CD4-positive, CD25-positive, alpha-beta regulatory T cell (primary cell): ENCODE measurements at regions not wholly inside any gene's neighbourhood (a gene's known extent, or its start where the extent isn't known, plus 50 kb on each side); places are given as distances from the start of the nearest gene placed in this dataset.
A peak's percentile ranks its signal among the peaks of the same experiment; 100 is the strongest.

ENCODE experiments used
- ATAC-seq, 2 donors: fragments of 150-1000 bp; cut with Tn5 transposase; one replicate each; pipeline ENCODE4 v1.10.0; 2021; ENCODE audit warnings: low read depth in 2 of 2, moderate number of reproducible peaks in 2 of 2, moderate library complexity in 1 of 2
- DNase-seq, 3 donors: peaks; one replicate each; pipeline versions ENCODE4 v3.0.0 to v3.0.0-alpha.2; 2012 to 2022; ENCODE audit warnings: mixed read lengths in 1 of 3
- H3K27ac ChIP-seq: one replicate; pipeline ENCODE4 v1.7.0; 2013; ENCODE audit warnings: mild to moderate bottlenecking, low read length; ENCODE audit not compliant: insufficient read depth, poor library complexity, severe bottlenecking
- H3K27me3 ChIP-seq: one replicate; pipeline ENCODE4 v1.7.0; 2013; ENCODE audit warnings: low read length; ENCODE audit not compliant: control insufficient read depth, insufficient read depth
- H3K36me3 ChIP-seq: one replicate; pipeline ENCODE4 v1.7.0; 2013; ENCODE audit warnings: mild to moderate bottlenecking, low read length, moderate library complexity; ENCODE audit not compliant: control insufficient read depth, insufficient read depth
- H3K4me1 ChIP-seq: 2 replicates; pipeline ENCODE4 v1.7.0; 2013; ENCODE audit warnings: mild to moderate bottlenecking, low read length; ENCODE audit not compliant: insufficient read depth, control insufficient read depth, poor library complexity, severe bottlenecking
- H3K4me3 ChIP-seq: one replicate; pipeline ENCODE4 v1.7.0; 2013; ENCODE audit warnings: low read depth, mild to moderate bottlenecking, low read length, moderate library complexity
- H3K9me3 ChIP-seq, 2 experiments: 1 replicate in 1 of 2; 2 replicates in 1 of 2; pipeline ENCODE4 v1.7.0; 2013; ENCODE audit warnings: low read length in 2 of 2, mild to moderate bottlenecking in 1 of 2, moderate library complexity in 1 of 2; ENCODE audit not compliant: control insufficient read depth in 2 of 2
- H3K27ac Mint-ChIP-seq, 3 donors: one replicate each; pipeline ENCODE4 v1.8.0; 2020 to 2022; ENCODE audit warnings: mild to moderate bottlenecking in 3 of 3, mixed read lengths in 3 of 3, moderate library complexity in 2 of 3
- H3K27me3 Mint-ChIP-seq: one replicate; pipeline ENCODE4 v1.8.0; 2022; ENCODE audit warnings: mild to moderate bottlenecking, mixed read lengths
- H3K36me3 Mint-ChIP-seq: one replicate; pipeline ENCODE4 v1.8.0; 2020; ENCODE audit warnings: mixed read lengths
- H3K4me1 Mint-ChIP-seq, 4 donors: one replicate each; pipeline ENCODE4 v1.8.0; 2020 to 2022; ENCODE audit warnings: mixed read lengths in 4 of 4, mild to moderate bottlenecking in 1 of 4
- H3K4me3 Mint-ChIP-seq, 4 donors: one replicate each; pipeline ENCODE4 v1.8.0; 2020 to 2022; ENCODE audit warnings: mild to moderate bottlenecking in 4 of 4, mixed read lengths in 4 of 4, moderate library complexity in 3 of 4
- H3K9me3 Mint-ChIP-seq, 7 donors: one replicate each; pipeline ENCODE4 v1.8.0; 2020 to 2022; ENCODE audit warnings: mixed read lengths in 7 of 7, mild to moderate bottlenecking in 3 of 7, moderate library complexity in 2 of 7

DNA sequence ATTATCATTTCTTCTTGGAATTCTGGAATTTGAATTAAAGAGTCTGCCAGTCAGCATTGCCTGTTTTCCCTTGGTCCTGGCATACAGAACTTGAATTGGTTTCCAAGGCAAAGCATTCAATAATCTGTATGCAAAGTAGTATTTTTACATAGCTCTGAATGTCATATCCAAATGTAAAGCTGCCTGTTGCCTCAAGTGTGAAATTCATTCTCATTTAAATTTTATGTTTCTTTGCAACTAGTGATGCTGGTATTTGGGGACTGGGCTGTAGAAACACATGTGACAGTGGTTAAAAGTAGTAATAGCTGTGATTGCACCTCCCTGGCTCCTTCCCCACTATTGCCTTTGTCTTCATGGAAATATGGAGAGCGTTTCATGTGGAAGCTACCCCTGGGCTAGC is 743.9 kb upstream of the GOLIM4 start:
- no peak for DNase-seq
- Histone ChIP-seq H3K9me3 (no peaks in the 10 kb centered on the region), H3K36me3 (no peaks in the 10 kb centered on the region), H3K27me3 (no peaks in the 10 kb centered on the region), H3K4me1 (no peaks in the 10 kb centered on the region), H3K4me3 (no peak overlapping the region), H3K27ac (no peak overlapping the region)
- Mint-ChIP-seq H3K9me3 (peaks cover 0 to 3% (median 1%) of the 10 kb centered on the region in 7 donors), H3K27me3 (no peaks in the 10 kb centered on the region), H3K4me3 (no peak overlapping the region), H3K27ac (no peak overlapping the region), H3K4me1 (no peaks in the 10 kb centered on the region), H3K36me3 (no peaks in the 10 kb centered on the region)
- ATAC-seq: no peak

DNA sequence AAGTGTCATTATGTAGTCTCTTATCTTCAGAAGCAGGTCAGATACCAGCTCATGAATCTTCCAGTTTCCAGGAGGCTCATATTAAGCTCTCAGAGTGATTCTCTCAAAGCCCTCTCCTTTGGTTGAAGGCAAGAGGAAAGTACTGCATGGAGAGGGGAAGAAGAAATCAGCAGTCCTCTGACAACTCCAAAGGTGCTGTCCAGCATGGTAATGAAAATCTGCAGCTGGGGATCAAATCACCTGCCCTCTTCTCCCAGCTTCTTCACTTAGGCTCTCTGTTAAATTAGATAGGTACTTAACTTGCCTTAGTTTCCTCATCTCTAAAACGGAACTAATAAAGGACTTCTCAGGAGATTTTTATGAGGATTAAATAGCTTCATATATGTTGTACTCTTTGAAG is 738.8 kb upstream of the GOLIM4 start:
- ATAC-seq (no peak), DNase-seq (no peak)
- no peak overlapping the region for H3K4me3 ChIP-seq
- Mint-ChIP-seq H3K27ac (no peak overlapping the region), H3K9me3 (peaks cover 0 to 4% (median 2%) of the 10 kb centered on the region in 7 donors), H3K36me3 (no peaks in the 10 kb centered on the region), H3K27me3 (no peaks in the 10 kb centered on the region), H3K4me3 (no peak overlapping the region), H3K4me1 (no peaks in the 10 kb centered on the region)
- H3K27me3 ChIP-seq: no peaks in the 10 kb centered on the region
- no peak overlapping the region for H3K27ac ChIP-seq
- no peaks in the 10 kb centered on the region for H3K36me3 ChIP-seq
- H3K9me3 ChIP-seq: no peaks in the 10 kb centered on the region
- H3K4me1 ChIP-seq: no peaks in the 10 kb centered on the region

DNA sequence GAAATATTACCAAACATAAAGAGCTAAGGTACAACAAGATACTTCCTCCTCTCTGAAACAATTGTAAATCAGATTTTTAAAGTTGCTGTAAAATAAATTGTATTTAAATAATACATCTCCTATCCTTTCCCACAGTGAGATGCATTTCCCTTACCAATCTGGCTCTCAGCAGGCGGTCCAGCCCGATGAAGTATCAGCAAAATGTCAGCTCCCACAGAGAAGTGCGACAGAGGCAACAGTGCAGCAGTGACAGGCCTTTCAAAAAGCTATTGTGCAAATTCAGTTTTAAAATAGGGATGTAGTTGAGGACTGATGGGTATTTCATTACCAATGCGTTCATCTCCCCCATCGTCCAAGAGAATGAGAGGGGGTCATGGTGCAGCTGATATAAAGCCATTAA is 733.2 kb upstream of the GOLIM4 start:
- H3K9me3 Mint-ChIP-seq: peaks cover 0 to 3% (median 0%) of the 10 kb centered on the region in 7 donors

GRCh38 chr3:168828536-168828935 is 732.8 kb upstream of the GOLIM4 start:
- ATAC-seq: no peak
- H3K4me1 ChIP-seq: no peaks in the 10 kb centered on the region
- H3K4me3 Mint-ChIP-seq: no peak overlapping the region
- H3K4me3 ChIP-seq: no peak overlapping the region
- no peaks in the 10 kb centered on the region for H3K9me3 ChIP-seq
- peaks cover 0 to 2% (median 0%) of the 10 kb centered on the region in 7 donors for H3K9me3 Mint-ChIP-seq
- H3K4me1 Mint-ChIP-seq: no peaks in the 10 kb centered on the region
- DNase-seq: no peak
- H3K36me3 ChIP-seq: no peaks in the 10 kb centered on the region
- H3K36me3 Mint-ChIP-seq: no peaks in the 10 kb centered on the region
- no peaks in the 10 kb centered on the region for H3K27me3 ChIP-seq
- no peak overlapping the region for H3K27ac Mint-ChIP-seq
- no peaks in the 10 kb centered on the region for H3K27me3 Mint-ChIP-seq
- no peak overlapping the region for H3K27ac ChIP-seq

More for the DNA sequence above, 733.2 kb upstream of the GOLIM4 start:
- Mint-ChIP-seq H3K27me3 (no peaks in the 10 kb centered on the region), H3K4me3 (no peak overlapping the region), H3K4me1 (no peaks in the 10 kb centered on the region), H3K27ac (peak overlapping the region in 1 of 3 donors; percentile 8), H3K36me3 (no peaks in the 10 kb centered on the region)
- Histone ChIP-seq H3K27me3 (no peaks in the 10 kb centered on the region), H3K4me3 (no peak overlapping the region), H3K36me3 (no peaks in the 10 kb centered on the region), H3K4me1 (no peaks in the 10 kb centered on the region), H3K27ac (no peak overlapping the region), H3K9me3 (no peaks in the 10 kb centered on the region)
- no peak for ATAC-seq
- no peak for DNase-seq

GRCh38 chr3:168828014-168828413 is 732.3 kb upstream of the GOLIM4 start:
- Histone ChIP-seq H3K4me1 (no peaks in the 10 kb centered on the region), H3K27ac (no peak overlapping the region), H3K36me3 (no peaks in the 10 kb centered on the region), H3K27me3 (no peaks in the 10 kb centered on the region), H3K4me3 (no peak overlapping the region), H3K9me3 (no peaks in the 10 kb centered on the region)
- no peaks in the 10 kb centered on the region for H3K27me3 Mint-ChIP-seq
- no peaks in the 10 kb centered on the region for H3K36me3 Mint-ChIP-seq
- peaks cover 0 to 2% (median 0%) of the 10 kb centered on the region in 7 donors for H3K9me3 Mint-ChIP-seq
- no peaks in the 10 kb centered on the region for H3K4me1 Mint-ChIP-seq
- no peak for DNase-seq
- H3K4me3 Mint-ChIP-seq: no peak overlapping the region
- ATAC-seq: no peak
- H3K27ac Mint-ChIP-seq: no peak overlapping the region

DNA sequence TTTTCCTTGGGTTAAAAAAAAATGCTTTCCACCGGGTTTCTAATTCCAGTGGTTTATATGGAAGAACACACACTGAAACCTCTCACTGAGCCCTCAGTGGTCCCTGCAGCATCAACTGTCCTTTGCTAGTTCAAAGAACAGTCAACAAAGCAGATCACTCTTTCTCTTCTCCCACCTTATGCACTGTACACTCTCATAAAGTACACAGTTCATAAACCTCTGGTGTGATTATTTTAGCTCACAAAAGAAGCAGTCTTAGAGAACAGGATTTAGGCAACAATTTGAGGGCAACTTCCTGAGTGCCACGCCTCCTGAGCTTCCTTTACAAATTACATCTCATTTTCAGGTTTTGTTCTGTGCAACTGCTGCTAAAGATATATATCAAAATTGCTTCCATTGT is 728.4 kb upstream of the GOLIM4 start:
- no peak for ATAC-seq
- no peak overlapping the region for H3K4me3 Mint-ChIP-seq
- no peaks in the 10 kb centered on the region for H3K4me1 ChIP-seq

DNA sequence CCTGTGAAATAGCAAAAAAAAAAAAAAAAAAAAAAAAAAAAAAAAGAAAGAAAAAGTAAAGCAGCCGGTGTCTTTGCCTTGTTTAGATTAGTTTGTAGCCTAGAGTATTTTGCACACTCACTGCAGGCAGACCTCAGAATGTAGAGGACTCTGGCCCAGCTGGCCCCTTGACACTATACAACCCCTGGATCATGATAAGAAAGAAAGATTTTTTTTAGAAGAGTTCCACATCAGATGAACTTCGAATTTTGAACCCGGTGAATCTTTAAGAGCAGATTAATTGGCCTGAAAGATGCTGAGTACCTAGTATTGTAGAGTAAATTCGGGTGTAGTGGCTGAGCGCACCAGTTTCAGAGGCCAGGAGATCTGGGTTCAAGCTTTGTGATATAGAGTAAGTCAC is 727.7 kb upstream of the GOLIM4 start:
- no peaks in the 10 kb centered on the region for H3K4me1 ChIP-seq
- no peak overlapping the region for H3K4me3 Mint-ChIP-seq

More for the DNA sequence above, 728.4 kb upstream of the GOLIM4 start:
- H3K4me1 Mint-ChIP-seq: no peaks in the 10 kb centered on the region
- no peak overlapping the region for H3K27ac Mint-ChIP-seq
- peaks cover 0 to 2% (median 0%) of the 10 kb centered on the region in 7 donors for H3K9me3 Mint-ChIP-seq
- H3K27me3 ChIP-seq: no peaks in the 10 kb centered on the region
- no peaks in the 10 kb centered on the region for H3K27me3 Mint-ChIP-seq
- no peak overlapping the region for H3K27ac ChIP-seq
- no peaks in the 10 kb centered on the region for H3K9me3 ChIP-seq
- no peaks in the 10 kb centered on the region for H3K36me3 ChIP-seq
- H3K4me3 ChIP-seq: no peak overlapping the region
- no peaks in the 10 kb centered on the region for H3K36me3 Mint-ChIP-seq
- no peak for DNase-seq

DNA sequence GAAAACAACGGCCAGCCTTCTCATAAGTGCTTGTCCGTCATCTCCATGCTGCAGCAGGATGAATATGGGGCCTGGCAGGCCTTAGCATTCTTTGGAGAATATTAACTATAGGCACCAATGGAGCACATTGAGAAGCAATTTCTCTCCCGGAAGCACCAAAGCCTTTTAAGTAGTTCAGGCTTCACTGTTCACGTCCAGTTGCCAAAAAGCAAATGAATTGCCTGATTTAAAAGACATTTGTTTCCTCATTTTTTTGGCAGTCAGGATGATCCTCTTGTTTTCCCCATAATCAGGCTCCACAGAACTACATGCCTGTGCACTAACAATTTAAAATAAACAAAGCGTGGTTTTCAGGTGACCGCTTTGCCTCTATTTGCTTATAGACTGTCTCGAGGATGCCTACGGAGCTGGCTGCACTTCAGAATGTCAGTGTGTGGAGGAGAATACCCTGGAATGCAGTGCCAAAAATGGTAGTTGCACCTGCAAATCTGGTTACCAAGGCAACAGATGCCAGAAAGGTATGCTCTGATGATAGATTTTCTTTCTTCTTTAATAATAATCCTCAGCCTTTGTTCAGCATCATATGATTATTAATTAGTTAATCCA is 725.2 kb upstream of the GOLIM4 start:
- H3K36me3 Mint-ChIP-seq: no peaks in the 10 kb centered on the region
- no peak overlapping the region for H3K4me3 Mint-ChIP-seq
- ATAC-seq (no peak), DNase-seq (no peak)
- Histone ChIP-seq H3K9me3 (no peaks in the 10 kb centered on the region), H3K36me3 (no peaks in the 10 kb centered on the region), H3K27ac (no peak overlapping the region), H3K4me1 (no peaks in the 10 kb centered on the region), H3K4me3 (no peak overlapping the region), H3K27me3 (no peaks in the 10 kb centered on the region)
- H3K27me3 Mint-ChIP-seq: no peaks in the 10 kb centered on the region
- no peaks in the 10 kb centered on the region for H3K4me1 Mint-ChIP-seq
- peaks cover 0 to 5% (median 2%) of the 10 kb centered on the region in 7 donors for H3K9me3 Mint-ChIP-seq
- no peak overlapping the region for H3K27ac Mint-ChIP-seq

More for the DNA sequence above, 727.7 kb upstream of the GOLIM4 start:
- ATAC-seq (no peak), DNase-seq (no peak)
- Mint-ChIP-seq H3K4me1 (no peaks in the 10 kb centered on the region), H3K27me3 (no peaks in the 10 kb centered on the region), H3K36me3 (no peaks in the 10 kb centered on the region), H3K27ac (no peak overlapping the region), H3K9me3 (peaks cover 0 to 2% (median 0%) of the 10 kb centered on the region in 7 donors)
- H3K27ac ChIP-seq: no peak overlapping the region
- no peaks in the 10 kb centered on the region for H3K36me3 ChIP-seq
- no peaks in the 10 kb centered on the region for H3K9me3 ChIP-seq
- H3K27me3 ChIP-seq: no peaks in the 10 kb centered on the region
- no peak overlapping the region for H3K4me3 ChIP-seq
